ENCODE measurements at regions not wholly inside any gene's neighbourhood (a gene's known extent, or its start where the extent isn't known, plus 50 kb on each side); places are given as distances from the start of the nearest gene placed in this dataset.

GRCh38 chr6:14505401-14505800 lies 387.8 kb downstream of the CD83 start:
- ChIA-PET RAD21 (ENCODE audit: low non-redundant PET in 1 of 2, low total read pairs in 2 of 2, uncharacterized antibody in 2 of 2, unreplicated experiment in 2 of 2) (no interaction called here), POLR2A (no interaction called here), CTCF (no interaction called here)
- Histone ChIP-seq H3K4me1 (ENCODE audit: control insufficient read depth in 1 of 2, insufficient read depth in 2 of 2, low read length in 2 of 2) (peaks cover 0 to 15% of the 10 kb centered on the region in 2 experiments; a peak in 2 of 4 replicates), H3K9ac (ENCODE audit: low read length) (no peak overlapping the region), H3K9me2 (ENCODE audit: insufficient read depth) (no peaks in the 10 kb centered on the region), H3K4me2 (ENCODE audit: low read length) (no peak overlapping the region), H2AFZ (ENCODE audit: low read depth, low read length, poor library complexity, severe bottlenecking) (no peak overlapping the region), H3K36me3 (ENCODE audit: control insufficient read depth in 1 of 2, insufficient read depth in 2 of 2, low read length in 2 of 2) (no peaks in the 10 kb centered on the region), H3K9me3 (ENCODE audit: control insufficient read depth in 1 of 2, insufficient read depth in 1 of 2, low read depth in 1 of 2, low read length in 2 of 2) (no peaks in the 10 kb centered on the region), H4K20me1 (ENCODE audit: insufficient read depth) (no peaks in the 10 kb centered on the region), H3K27me3 (ENCODE audit: insufficient read depth, low read length) (no peaks in the 10 kb centered on the region), H3K27ac (ENCODE audit: low read depth, low read length) (no peak overlapping the region), H3K4me3 (replicated peaks in 1 of 2; ENCODE audit: low read depth in 1 of 2, low read length in 2 of 2) (no peak overlapping the region), H3K79me2 (ENCODE audit: insufficient read depth, low read length) (no peaks in the 10 kb centered on the region)
- TF ChIP-seq CTCF (IDR thresholded peaks at IDR 0.05 in 2 of 3, conservative IDR thresholded peaks at IDR 0.05 in 1 of 3; ENCODE audit: borderline replicate concordance in 1 of 3, insufficient read depth in 1 of 3, low read depth in 2 of 3, low read length in 2 of 3) (no peak), SP1 (IDR thresholded peaks at IDR 0.05; ENCODE audit: low read depth) (no peak), RAD21 (IDR thresholded peaks at IDR 0.05; ENCODE audit: low read depth) (no peak), EZH2phosphoT487 (IDR thresholded peaks at IDR 0.05; ENCODE audit: borderline replicate concordance) (no peak)
- no peak for DNase-seq (ENCODE audit: low read depth, low spot score)
- no TSS peak for BruUV-seq (replicated peaks)
- ATAC-seq, result no peak
- intact Hi-C loops (cut with micrococcal nuclease), result loop anchor here (5.0 kb wide), 1 partner anchor 293 kb away; no protein-coding TSS in a partner anchor

- no TSS peak for BruUV-seq (replicated peaks)
- no peaks in the 10 kb centered on the region for H3K79me2 ChIP-seq (ENCODE audit: insufficient read depth, low read length)
- intact Hi-C loops (cut with micrococcal nuclease), result loop anchor here (5.0 kb wide), 1 partner anchor 294 kb away; no protein-coding TSS in a partner anchor
- H3K9me3 ChIP-seq (ENCODE audit: control insufficient read depth in 1 of 2, insufficient read depth in 1 of 2, low read depth in 1 of 2, low read length in 2 of 2), result no peaks in the 10 kb centered on the region
- RAD21 ChIA-PET (ENCODE audit: low non-redundant PET in 1 of 2, low total read pairs in 2 of 2, uncharacterized antibody in 2 of 2, unreplicated experiment in 2 of 2), result no interaction called here
- no peaks in the 10 kb centered on the region for H3K36me3 ChIP-seq (ENCODE audit: control insufficient read depth in 1 of 2, insufficient read depth in 2 of 2, low read length in 2 of 2)
- ATAC-seq (no peak), DNase-seq (ENCODE audit: low read depth, low spot score) (no peak)
- no peak for TF ChIP-seq ELF1 (IDR thresholded peaks at IDR 0.05; ENCODE audit: borderline replicate concordance, low read depth)
- no peak for TF ChIP-seq RAD21 (IDR thresholded peaks at IDR 0.05; ENCODE audit: low read depth)
- H3K4me3 ChIP-seq (replicated peaks in 1 of 2; ENCODE audit: low read depth in 1 of 2, low read length in 2 of 2), result no peak overlapping the region
- no peak overlapping the region for H3K9ac ChIP-seq (ENCODE audit: low read length)
- H3K4me1 ChIP-seq (ENCODE audit: control insufficient read depth in 1 of 2, insufficient read depth in 2 of 2, low read length in 2 of 2), result peaks cover 0 to 13% of the 10 kb centered on the region in 2 experiments; a peak in 2 of 4 replicates
- POLR2A ChIA-PET, result no interaction called here
- no peak overlapping the region for H3K27ac ChIP-seq (ENCODE audit: low read depth, low read length)
- H3K27me3 ChIP-seq (ENCODE audit: insufficient read depth, low read length), result no peaks in the 10 kb centered on the region
- no peaks in the 10 kb centered on the region for H4K20me1 ChIP-seq (ENCODE audit: insufficient read depth)
- no peak overlapping the region for H3K4me2 ChIP-seq (ENCODE audit: low read length)
- no peaks in the 10 kb centered on the region for H3K9me2 ChIP-seq (ENCODE audit: insufficient read depth)
- CTCF ChIA-PET, result no interaction called here
- H2AFZ ChIP-seq (ENCODE audit: low read depth, low read length, poor library complexity, severe bottlenecking), result no peak overlapping the region
These were observed 389.2 kb downstream of the CD83 start for GRCh38 chr6:14506656-14507246.

All from HCT116 (cell line).